ENCODE measurements at regions not wholly inside any gene's neighbourhood (a gene's known extent, or its start where the extent isn't known, plus 50 kb on each side); places are given as distances from the start of the nearest gene placed in this dataset.

- Histone ChIP-seq H4K20me1 (ENCODE audit: insufficient read depth) (no peaks in the 10 kb centered on the region), H3K9ac (no peak overlapping the region), H3K36me3 (ENCODE audit: insufficient read depth) (no peaks in the 10 kb centered on the region), H3K4me1 (ENCODE audit: low read depth, poor library complexity, severe bottlenecking) (no peaks in the 10 kb centered on the region), H3K27me3 (ENCODE audit: insufficient read depth, low read depth) (no peaks in the 10 kb centered on the region), H3K4me3 (IDR thresholded peaks at IDR 0.05; ENCODE audit: insufficient read depth, low read depth, low read length) (no peak overlapping the region), H2AFZ (ENCODE audit: low read depth) (no peak overlapping the region), H3K27ac (no peak overlapping the region), H3K79me2 (ENCODE audit: insufficient read depth, low read depth) (no peaks in the 10 kb centered on the region), H3K4me2 (no peak overlapping the region)
- no peak for TF ChIP-seq CTCF (conservative IDR thresholded peaks at IDR 0.05; ENCODE audit: low read depth, low read length)
These were observed 707.5 kb upstream of the FZD8 start for GRCh38 chr10:36349445-36350078.

GRCh38 chr10:36345807-36346206 is 703.7 kb upstream of the FZD8 start:
- no peaks in the 10 kb centered on the region for H3K27me3 ChIP-seq (ENCODE audit: insufficient read depth, low read depth)
- no peaks in the 10 kb centered on the region for H4K20me1 ChIP-seq (ENCODE audit: insufficient read depth)
- no peaks in the 10 kb centered on the region for H3K36me3 ChIP-seq (ENCODE audit: insufficient read depth)
- no peaks in the 10 kb centered on the region for H3K79me2 ChIP-seq (ENCODE audit: insufficient read depth, low read depth)
- no peak for TF ChIP-seq CTCF (conservative IDR thresholded peaks at IDR 0.05; ENCODE audit: low read depth, low read length)
- no peak overlapping the region for H3K9ac ChIP-seq
- H2AFZ ChIP-seq (ENCODE audit: low read depth), result no peak overlapping the region
- H3K27ac ChIP-seq, result no peak overlapping the region
- H3K4me3 ChIP-seq (IDR thresholded peaks at IDR 0.05; ENCODE audit: insufficient read depth, low read depth, low read length), result no peak overlapping the region
- no peak overlapping the region for H3K4me2 ChIP-seq
- no peaks in the 10 kb centered on the region for H3K4me1 ChIP-seq (ENCODE audit: low read depth, poor library complexity, severe bottlenecking)

- Histone ChIP-seq H3K27me3 (ENCODE audit: insufficient read depth, low read depth) (no peaks in the 10 kb centered on the region), H3K36me3 (ENCODE audit: insufficient read depth) (no peaks in the 10 kb centered on the region), H3K9ac (no peak overlapping the region), H4K20me1 (ENCODE audit: insufficient read depth) (no peaks in the 10 kb centered on the region), H3K79me2 (ENCODE audit: insufficient read depth, low read depth) (no peaks in the 10 kb centered on the region), H3K4me2 (no peak overlapping the region), H2AFZ (ENCODE audit: low read depth) (no peak overlapping the region), H3K27ac (no peak overlapping the region), H3K4me1 (ENCODE audit: low read depth, poor library complexity, severe bottlenecking) (no peaks in the 10 kb centered on the region), H3K4me3 (IDR thresholded peaks at IDR 0.05; ENCODE audit: insufficient read depth, low read depth, low read length) (no peak overlapping the region)
- TF ChIP-seq CTCF (conservative IDR thresholded peaks at IDR 0.05; ENCODE audit: low read depth, low read length), result no peak
These were observed 703.1 kb upstream of the FZD8 start for GRCh38 chr10:36345175-36345533.

- Histone ChIP-seq H3K79me2 (ENCODE audit: insufficient read depth, low read depth) (no peaks in the 10 kb centered on the region), H3K4me1 (ENCODE audit: low read depth, poor library complexity, severe bottlenecking) (no peaks in the 10 kb centered on the region), H3K4me2 (no peak overlapping the region), H3K4me3 (IDR thresholded peaks at IDR 0.05; ENCODE audit: insufficient read depth, low read depth, low read length) (no peak overlapping the region), H3K27me3 (ENCODE audit: insufficient read depth, low read depth) (no peaks in the 10 kb centered on the region), H4K20me1 (ENCODE audit: insufficient read depth) (no peaks in the 10 kb centered on the region), H3K9ac (no peak overlapping the region), H3K36me3 (ENCODE audit: insufficient read depth) (no peaks in the 10 kb centered on the region), H2AFZ (ENCODE audit: low read depth) (no peak overlapping the region), H3K27ac (no peak overlapping the region)
- no peak for TF ChIP-seq CTCF (conservative IDR thresholded peaks at IDR 0.05; ENCODE audit: low read depth, low read length)
These were observed 702.4 kb upstream of the FZD8 start for GRCh38 chr10:36344240-36345174.

Data from KMS-11 (cell line).